B cell (primary cell): ENCODE measurements at regions not wholly inside any gene's neighbourhood (a gene's known extent, or its start where the extent isn't known, plus 50 kb on each side); places are given as distances from the start of the nearest gene placed in this dataset.

Source experiments
- EZH2 ChIP-seq: IDR thresholded peaks from 2 replicates; pipeline ENCODE4 v1.6.1; 2012; ENCODE audit warnings: borderline replicate concordance, low read depth, mild to moderate bottlenecking, moderate library complexity, low read length; ENCODE audit not compliant: insufficient read depth, poor library complexity, severe bottlenecking
- TF ChIP-seq, protein P1 (sequence below): fragments of 200-600 bp; IDR thresholded peaks from one replicate; pipeline ENCODE4 v1.8.0; 2022; ENCODE audit warnings: antibody characterized with exemption, mild to moderate bottlenecking

DNA sequence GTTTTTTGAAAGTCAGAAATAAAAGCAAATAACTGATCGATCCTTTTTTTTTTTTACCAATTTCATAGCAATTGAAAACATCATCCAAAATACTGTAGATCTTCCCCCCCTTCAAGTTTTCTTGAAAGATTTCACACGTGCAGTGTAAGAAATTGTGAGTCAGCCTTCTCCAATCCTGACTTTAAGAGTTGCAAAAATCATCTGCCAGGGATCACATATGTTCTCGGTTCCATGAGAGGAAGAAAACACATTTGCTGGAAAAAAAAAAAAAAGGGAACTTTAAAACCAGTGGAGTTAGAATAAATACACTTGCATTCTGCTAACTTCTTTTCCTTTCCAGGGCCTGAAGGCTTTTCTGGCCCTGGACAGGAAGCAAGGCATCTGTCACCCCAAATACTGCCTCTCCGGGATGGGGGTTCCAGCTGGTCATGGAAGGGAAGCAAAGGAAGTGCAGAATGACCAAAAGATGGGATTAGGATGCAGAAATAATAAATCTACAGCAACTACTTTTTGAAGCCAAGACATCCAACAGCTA, 198.4 kb upstream of the KIAA1217 start:
- TF ChIP-seq, protein P1, sequence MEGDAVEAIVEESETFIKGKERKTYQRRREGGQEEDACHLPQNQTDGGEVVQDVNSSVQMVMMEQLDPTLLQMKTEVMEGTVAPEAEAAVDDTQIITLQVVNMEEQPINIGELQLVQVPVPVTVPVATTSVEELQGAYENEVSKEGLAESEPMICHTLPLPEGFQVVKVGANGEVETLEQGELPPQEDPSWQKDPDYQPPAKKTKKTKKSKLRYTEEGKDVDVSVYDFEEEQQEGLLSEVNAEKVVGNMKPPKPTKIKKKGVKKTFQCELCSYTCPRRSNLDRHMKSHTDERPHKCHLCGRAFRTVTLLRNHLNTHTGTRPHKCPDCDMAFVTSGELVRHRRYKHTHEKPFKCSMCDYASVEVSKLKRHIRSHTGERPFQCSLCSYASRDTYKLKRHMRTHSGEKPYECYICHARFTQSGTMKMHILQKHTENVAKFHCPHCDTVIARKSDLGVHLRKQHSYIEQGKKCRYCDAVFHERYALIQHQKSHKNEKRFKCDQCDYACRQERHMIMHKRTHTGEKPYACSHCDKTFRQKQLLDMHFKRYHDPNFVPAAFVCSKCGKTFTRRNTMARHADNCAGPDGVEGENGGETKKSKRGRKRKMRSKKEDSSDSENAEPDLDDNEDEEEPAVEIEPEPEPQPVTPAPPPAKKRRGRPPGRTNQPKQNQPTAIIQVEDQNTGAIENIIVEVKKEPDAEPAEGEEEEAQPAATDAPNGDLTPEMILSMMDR: no peak
- no peak for TF ChIP-seq EZH2
